HG03139 (cell line): ENCODE measurements at regions not wholly inside any gene's neighbourhood (a gene's known extent, or its start where the extent isn't known, plus 50 kb on each side); places are given as distances from the start of the nearest gene placed in this dataset.

Experiments
- ATAC-seq: cut with Tn5 transposase; IDR thresholded peaks from one replicate; pipeline ENCODE4 v1.9.1; 2021; ENCODE audit not compliant: unreplicated experiment

DNA sequence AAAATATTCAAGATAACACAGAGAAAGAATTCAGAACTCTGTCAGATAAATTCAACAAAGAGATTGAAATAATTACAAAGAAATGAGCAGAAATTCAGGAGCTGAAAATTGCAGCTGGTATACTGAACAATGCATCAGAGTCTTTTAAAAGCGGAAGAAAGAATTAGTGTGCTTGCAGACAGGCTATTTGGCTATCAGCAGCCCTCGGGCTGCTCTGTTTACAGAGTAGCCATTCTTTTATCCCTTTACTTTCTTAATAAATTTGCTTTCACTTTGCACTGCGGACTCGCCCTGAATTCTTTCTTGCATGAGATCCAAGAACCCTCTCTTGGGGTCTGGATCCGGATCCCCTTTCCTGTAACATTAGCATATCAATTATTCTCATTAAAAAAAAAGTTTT lies 1040.0 kb downstream of the SORCS3 start:
- ATAC-seq: no peak

DNA sequence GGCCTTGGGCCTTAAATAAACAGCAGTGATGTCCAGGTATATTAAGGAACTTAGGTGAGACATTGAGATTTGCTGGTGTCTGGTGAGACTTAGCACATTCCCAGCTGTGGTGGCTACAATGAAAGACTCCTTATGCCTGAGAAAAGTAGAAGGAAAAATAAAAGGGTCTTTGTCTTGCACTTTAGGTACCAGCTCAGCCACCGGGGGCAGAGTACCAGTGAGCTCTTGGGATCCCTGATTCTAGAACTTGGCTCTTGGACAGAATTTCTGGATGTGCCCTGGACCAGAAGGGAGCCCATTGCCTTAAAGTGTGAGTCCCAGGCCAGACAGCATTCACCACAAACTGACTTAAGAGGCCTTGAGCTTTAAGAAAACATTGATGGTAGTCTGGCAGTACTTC lies 1038.7 kb downstream of the SORCS3 start:
- no peak for ATAC-seq

DNA sequence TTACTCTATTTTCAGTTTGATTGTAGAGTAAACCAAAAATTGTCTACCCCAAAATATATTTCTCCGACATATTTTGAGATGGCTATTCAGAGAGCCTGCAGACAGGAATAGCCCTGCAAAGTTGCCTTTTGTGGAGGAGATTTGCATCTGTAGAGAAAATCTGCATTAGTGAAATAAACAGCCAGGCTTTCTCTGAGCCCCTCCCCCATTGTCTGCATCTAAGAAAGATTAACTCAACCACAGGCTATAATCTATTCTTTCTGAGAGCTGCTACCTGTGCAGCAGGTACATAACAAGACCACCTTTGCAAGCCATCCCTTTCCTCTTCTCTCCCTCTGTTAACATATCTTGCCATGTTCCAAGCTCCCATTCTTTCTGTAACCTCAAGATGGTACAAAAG lies 1034.2 kb downstream of the SORCS3 start:
- no peak for ATAC-seq

DNA sequence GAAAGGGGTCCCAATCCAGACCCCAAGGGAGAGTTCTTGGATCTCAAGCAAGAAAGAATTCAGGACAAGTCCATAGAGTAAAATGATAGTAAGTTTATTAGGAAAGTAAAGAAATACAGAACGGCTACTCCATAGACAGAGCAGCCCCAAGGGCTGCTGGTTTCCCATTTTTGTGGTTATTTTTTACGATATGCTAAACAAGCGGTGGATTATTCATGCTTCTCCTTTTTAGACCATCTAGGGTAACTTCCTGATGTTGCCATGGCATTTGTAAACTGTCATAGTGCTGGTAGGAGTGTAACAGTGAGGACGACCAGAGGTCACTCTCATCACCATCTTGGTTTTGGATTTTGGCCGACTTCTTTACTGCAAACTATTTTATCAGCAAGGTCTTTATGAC lies 1033.4 kb downstream of the SORCS3 start:
- ATAC-seq: no peak

DNA sequence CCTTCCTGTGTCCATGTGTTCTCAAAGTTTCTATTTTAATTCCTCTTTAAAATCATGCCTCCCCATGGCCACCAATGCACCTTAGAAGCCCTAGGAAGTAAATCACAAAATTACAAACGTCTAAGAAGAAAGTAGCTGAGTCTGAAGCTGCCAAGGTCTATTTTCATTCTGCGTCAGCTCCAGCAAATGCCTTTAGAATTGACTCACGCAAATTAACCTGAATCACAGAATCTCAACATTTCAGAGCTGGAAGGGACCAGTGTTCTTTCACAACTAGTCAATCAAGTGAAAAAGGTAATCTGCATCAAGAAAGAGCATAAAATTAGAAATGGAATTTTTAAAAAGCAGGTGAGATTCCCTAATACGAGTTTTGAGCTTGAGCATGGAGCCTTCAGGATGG lies 1017.6 kb downstream of the SORCS3 start:
- no peak for ATAC-seq

DNA sequence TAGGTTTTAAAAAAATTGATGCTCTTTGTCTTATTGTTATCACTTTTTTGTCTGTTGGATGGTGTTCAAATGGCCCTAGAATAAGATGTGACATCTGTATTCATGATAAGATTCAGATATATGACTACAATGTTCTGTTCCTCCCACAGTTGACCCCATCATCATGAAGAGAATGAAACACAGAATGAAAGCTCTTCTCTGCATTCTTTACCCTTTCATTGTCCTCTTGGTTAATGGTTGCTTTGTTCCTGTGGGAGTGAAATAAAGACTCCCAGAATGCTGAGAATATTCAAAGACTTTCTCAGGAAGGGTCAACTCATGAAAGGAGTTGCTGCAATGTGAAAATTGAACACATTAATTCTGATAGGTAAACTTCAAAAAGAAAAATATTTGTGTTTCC lies 1015.8 kb downstream of the SORCS3 start:
- no peak for ATAC-seq

DNA sequence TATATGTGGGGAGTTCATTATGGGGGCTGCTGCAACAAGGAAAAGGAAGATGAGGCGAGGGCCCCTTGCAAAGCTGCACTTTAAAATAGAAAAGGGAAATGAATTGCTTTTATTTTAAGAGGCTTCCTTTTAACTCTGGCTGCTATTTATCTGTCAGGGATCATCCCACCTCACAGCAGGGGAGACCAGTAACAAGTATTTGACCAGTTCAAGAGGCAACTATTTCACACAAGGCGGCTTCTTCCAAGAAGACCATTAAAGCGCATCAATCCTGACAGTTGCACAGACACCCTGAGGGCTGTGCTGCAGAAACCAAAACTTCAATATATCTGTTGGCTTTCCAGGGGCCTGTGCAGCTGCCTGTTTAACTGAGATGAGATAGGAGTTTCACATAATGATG lies 1009.2 kb downstream of the SORCS3 start:
- ATAC-seq: no peak

DNA sequence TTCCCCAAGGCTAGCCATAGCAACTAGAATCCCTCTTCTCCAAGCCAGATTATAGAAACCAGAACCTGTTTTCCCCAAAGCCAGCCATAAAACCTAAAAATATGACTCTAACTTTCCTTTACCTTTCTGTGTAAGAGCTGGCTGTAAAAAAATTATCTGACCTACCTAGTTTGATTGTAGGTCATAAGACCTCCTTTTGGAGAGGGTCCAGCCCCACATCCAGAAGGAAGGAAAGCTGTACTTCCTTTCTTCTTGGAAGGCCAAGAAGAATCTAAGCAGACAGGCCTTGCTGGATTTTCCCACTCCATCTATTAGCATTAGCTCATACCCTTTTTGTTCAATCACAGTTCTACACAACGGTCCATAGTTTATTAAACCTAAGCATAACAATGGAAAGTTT lies 1006.3 kb downstream of the SORCS3 start:
- ATAC-seq: no peak

DNA sequence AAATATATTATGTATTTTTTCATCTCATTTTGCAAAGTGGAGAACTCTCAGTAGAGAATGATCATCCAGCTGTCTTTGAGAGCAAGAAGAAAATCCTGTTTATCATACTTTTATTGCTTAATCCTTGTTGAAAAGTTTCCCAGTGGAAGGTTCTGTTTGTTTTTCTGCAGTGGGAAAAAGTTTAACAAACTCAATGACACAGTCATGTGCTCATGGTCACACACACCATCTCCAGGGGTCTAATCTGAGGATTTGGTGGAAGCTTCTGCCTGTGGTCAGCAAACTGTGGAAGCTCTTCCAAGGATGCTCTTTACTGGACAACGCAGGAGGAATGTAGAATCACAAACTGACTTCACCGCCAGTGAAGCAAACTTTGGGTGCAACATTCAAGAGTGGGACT lies 1003.9 kb downstream of the SORCS3 start:
- ATAC-seq: no peak

DNA sequence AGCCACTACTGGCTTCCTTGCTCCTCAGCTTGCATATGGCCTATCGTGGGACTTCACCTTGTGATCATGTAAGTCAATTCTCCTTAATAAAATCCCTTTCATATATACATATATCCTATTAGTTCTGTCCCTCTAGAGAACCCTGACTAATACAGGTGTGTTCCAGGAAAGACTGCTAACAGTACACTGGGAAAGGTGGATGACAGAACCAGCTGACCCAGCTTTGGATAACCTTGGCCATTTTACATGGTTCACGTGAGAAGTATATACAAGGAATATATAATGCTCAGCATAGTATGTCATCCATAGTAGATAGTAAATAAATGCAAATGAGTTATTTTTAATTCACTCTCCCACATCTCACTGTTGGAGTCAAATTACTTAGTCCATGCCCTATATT lies 1003.5 kb downstream of the SORCS3 start:
- no peak for ATAC-seq

DNA sequence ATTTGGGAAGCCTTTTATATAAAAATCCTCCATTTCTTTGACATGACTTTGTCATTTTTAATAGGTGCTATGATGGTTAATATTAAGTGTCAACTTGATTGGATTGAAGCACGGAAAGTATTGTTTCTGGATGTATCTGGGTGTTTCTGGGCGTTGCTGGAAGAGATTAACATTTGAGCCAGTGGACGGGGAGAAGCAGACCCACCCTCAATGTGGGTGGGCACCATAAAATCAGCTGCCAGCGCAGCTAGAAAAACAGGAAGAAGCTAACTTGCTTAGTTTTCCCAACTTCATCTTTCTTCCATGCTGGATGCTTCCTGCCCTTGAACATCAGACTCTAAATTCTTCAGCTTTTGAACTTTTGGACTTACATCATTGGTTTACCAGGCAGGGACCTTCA lies 1003.0 kb downstream of the SORCS3 start:
- ATAC-seq: no peak

DNA sequence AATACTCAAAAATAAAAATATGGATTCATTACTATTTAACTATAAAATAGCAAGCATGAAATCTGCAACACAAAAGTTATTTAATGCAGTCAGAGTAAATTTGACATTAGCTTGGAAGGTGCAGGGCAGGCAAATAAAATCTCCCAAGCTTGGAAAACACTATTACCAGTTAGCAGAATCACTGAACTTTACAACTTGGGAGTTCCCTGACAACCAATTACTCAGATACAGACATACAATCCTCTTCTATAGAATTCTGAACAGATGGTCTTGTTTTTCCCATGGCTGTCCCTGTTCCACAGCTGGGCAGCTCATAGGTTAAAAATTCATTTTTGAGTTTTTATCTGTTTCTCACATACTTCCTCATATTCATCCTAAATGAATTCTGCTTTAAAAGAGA lies 1002.6 kb downstream of the SORCS3 start:
- no peak for ATAC-seq

DNA sequence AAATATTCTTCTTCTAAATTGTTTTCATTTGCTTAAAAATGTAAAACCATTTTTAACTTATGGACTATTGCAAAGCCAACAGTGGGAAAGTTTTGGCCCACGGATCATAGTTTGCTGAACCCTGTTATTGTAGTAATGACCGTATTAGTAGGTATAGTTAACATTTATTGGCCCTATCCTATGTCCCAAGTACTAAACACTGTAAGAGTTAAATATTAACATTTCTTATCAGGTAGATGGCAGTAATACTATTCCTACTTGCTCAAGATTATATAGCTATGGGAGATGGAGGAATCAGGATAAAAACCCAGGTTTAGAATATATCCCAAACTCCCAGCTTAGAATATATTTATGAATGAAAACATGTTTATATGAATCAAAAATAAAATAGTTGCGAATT lies 993.2 kb downstream of the SORCS3 start:
- ATAC-seq: no peak

DNA sequence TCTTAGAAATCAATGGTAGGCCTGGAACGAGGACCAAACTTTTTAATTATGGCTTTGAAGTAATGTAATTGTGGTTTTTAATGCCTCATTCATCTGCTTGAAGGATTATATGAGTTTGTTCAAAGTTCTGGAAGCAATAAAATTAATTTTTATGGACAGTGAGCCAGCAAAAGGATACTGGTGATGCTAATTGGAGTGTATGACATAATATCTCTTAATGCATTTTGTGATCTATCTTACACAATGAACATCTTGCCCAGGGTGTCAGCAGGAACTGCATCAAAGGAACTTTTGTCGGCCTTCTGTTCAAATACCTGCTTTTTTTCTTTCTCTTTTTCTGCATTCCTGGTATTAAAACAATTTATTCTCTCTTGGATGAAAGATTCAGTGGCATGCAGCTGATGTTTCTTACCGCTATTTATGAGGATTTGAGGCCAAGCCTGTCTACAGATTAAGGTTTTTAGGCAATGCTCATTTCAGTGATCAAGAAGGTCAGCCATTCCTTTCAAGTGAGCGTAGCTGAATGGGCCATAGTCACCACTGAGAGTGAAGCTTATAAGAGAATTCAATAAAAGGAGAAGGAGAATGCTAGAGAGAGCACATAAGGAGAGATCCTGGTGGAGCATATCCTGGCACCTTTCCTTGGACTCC lies 974.8 kb downstream of the SORCS3 start:
- ATAC-seq: no peak

DNA sequence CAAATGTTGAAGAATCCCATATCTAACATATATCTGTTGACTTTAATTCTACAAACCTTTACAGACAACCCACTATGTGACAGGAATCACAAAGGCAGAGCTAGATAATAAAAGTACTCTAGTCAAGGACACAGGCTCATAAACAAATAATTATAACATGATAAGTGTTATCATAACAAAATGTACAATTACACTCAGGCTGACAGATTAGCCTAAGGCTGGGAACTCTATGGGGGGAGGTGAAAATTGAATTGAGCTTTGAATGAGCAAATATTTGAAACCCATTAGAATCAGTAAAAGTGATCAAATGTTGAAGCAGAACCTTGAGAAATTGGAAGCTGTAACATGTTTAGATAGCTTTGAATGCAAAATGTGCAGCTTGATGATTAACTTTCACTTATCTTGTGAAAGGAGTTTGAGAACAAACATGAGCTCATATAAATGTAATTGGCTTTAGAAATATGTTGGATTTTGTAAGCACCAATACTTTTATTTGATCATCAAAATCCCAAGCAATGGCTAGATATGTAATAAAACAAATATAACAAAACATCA lies 970.2 kb downstream of the SORCS3 start:
- no peak for ATAC-seq

DNA sequence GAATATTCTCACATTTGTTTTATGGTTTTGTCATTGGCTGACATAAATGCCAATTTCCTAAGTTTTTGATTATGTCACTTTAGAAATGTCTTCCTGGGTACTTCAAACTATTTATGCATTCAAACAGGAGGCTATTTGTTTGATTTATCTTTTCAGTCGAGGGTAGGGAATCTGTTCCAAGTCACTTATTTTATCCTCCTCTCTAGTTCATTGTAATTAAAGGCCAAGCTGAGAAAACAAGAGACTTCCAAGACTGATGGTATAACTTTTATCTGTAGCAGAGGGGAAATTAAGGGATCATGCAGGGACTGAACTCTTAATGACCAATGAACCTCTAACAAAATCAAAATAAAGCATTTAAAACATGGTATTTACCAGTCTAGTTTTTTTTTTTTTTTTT lies 968.4 kb downstream of the SORCS3 start:
- no peak for ATAC-seq

DNA sequence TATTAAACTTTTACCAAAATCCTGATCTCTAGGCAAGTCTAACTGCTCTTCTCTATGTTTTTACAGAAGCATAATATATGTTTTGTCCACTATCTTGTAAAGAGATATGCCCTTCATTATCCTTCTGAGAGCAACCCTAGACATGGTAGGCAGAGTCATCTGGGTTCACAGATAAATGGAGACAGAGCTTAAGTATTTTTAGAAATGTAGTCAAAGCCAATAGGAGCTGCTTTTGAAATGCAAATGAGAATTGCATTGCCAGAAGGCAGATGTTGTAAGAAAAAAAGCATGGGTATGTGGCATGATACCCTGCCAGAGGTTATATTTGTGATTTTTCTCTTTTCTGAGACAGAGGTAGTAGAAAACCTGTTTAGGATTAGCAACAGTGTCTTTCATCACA lies 964.8 kb downstream of the SORCS3 start:
- ATAC-seq: no peak

DNA sequence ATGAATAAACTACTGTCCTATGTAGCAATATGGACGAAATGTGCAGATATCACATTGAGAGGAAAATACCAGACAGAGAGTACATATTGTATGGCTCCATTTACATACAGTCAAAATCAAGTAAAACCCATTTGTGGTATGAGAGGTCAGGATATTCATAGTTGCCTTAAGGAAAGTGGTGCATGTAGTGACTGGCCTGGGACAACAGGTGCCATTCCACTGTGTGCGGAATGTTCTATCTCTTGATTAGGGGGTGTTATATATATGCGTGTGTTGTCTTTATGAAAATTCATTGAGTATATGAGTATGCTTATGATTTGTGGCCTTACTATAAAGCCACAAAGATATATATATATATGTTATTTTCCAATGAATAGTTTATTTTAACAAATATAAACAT lies 964.0 kb downstream of the SORCS3 start:
- no peak for ATAC-seq

DNA sequence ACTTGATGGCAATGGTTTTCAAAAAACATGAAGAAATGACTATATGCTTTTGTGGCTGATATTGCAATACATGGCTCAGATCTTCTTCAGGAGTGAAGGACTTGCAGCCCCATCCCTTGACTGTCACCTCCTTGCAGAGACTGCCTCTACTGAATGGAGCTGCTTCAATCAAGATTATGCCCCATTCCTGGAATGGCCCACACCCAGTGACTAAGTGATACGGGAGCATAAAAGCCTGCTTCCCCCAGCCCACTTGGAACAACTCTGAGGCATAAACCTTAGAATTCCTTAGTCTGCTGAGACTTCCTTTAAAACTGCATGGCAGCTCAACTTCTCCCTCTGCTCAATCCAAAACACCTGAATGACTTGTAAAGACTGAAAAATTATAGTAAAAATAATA lies 957.1 kb downstream of the SORCS3 start:
- ATAC-seq: no peak

DNA sequence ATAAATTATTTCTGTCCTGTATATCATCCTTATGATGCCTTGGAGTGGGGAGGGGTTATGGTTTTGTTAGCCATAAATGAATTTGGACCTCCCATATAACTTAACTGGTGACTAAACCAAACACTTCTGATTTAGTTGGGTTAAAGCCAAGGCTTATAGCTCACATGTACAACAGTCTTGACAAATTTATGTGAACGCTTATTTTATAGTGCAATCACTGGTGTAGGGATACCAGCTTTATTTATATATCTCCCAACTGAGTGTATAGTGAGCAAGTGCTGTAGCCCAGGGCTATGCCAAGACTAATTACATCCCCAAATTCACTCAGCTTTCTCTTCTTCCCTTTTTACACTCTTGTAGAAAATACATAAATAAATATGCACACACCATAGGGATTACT lies 956.2 kb downstream of the SORCS3 start:
- ATAC-seq: no peak

DNA sequence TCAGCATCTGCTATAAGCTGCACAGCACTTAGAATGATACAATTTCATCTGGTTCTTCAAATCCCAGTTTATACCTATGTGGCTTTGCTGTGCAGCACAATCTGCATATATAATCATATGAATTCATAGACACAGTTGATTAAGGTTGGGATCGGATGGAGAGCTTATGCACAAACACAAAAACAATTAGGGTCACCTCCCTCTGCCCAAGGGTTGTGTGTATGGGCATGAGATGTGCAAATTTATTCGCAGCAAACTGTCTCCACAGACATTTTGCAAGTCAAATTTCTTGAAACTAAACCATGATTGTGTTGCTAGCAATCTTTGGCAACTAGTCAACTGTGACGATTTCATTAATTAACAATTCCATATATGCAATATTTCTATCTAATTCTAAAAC lies 955.7 kb downstream of the SORCS3 start:
- ATAC-seq: no peak

DNA sequence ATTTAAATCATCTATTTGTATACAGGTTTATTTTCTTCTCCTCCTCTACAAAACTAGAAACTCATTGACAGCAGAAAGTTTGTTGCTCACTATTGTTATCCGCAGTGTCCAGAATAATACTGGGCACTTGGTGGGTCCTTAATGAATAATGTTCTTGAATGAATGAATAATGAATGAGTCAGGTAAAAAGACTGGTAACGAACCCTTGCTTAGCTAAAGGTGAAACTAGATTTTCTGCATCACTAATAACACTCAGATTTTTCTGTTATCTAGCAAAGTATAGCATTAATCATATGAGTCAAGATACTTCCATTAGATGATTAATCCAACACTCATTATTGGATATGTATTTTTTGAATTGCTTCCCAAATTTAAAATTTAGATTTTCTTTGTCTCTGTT lies 953.2 kb downstream of the SORCS3 start:
- ATAC-seq: no peak

DNA sequence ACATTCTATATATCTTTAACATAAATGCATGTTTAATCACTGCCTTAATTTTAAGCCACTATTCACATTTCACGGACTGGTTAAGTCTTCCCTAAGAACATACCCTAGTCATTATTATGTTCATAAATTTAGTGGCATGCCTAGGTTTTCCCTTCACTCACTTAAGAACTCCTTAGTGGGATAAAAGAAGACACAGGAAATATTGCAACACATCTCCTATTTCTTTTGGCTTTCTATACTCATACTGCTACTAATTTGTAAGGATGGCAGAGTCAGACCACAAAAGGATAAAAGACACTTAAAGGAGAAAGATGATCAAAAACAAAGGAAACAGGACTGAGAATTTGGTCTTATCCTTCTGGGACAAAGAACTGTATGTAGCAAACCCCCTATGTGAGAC lies 951.4 kb downstream of the SORCS3 start:
- no peak for ATAC-seq
